ENCODE measurements at regions not wholly inside any gene's neighbourhood (a gene's known extent, or its start where the extent isn't known, plus 50 kb on each side); places are given as distances from the start of the nearest gene placed in this dataset.

DNA sequence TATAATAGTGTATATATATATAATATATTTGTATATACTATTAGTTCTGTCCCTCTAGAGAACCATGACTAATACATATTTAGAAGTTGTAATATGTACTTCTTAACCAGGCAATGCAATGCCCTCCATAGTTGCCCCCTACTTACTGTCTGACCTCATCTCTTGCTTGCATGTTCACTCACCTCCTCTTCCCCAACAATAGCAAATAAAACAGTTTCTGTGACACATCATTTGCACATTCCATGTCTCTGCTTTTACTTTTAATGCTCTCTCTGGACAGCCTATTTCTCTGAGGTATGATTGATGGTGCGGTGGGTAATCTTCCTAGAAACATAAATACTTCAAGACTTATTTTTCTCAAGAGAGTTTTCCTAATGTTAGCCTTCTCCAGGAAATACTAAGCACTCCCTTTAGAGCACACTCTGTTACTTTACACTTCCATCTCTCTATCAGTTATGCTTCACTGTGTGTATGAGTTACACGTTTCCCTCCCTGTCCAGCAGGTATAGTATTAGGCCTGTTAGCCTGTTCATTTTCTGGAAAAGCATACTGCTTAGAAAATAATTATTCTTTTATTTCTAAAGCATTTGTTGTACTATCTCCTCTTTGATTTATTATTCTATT, 295.6 kb upstream of the LRATD1 start:
- no peak for DNase-seq (ENCODE audit: low read depth)
- no peak for TF ChIP-seq CTCF (IDR thresholded peaks at IDR 0.05; ENCODE audit: low read length, missing control alignments)
- H3K4me3 ChIP-seq (replicated peaks; ENCODE audit: low read depth, low read length): no peak overlapping the region

DNA sequence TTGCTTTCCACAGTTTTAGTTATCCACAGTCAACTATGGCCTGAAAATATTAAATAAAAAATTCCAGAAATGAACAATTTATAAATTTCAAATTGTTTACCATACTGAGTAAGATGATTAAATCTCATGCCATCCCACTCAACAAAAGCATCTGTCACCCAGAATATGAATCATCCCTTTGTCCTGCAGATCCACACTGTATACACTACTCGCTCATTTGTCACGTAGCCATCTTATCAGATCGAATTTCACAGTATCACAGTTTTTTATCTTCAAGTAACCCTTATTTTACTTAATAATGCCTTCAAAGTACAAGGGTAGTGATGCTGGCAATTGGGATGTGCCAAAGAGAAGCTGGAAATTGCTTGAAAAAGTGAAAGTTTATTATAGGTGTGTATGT, 291.8 kb upstream of the LRATD1 start:
- no peak for DNase-seq (ENCODE audit: low read depth)
- no peak overlapping the region for H3K4me3 ChIP-seq (replicated peaks; ENCODE audit: low read depth, low read length)
- no peak for TF ChIP-seq CTCF (IDR thresholded peaks at IDR 0.05; ENCODE audit: low read length, missing control alignments)

GRCh38 chr2:14342313-14342712, 290.2 kb upstream of the LRATD1 start:
- TF ChIP-seq CTCF (IDR thresholded peaks at IDR 0.05; ENCODE audit: low read length, missing control alignments): no peak
- no peak for DNase-seq (ENCODE audit: low read depth)
- H3K4me3 ChIP-seq (replicated peaks; ENCODE audit: low read depth, low read length): no peak overlapping the region

GRCh38 chr2:14344355-14344754, 288.2 kb upstream of the LRATD1 start:
- no peak overlapping the region for H3K4me3 ChIP-seq (replicated peaks; ENCODE audit: low read depth, low read length)
- TF ChIP-seq CTCF (IDR thresholded peaks at IDR 0.05; ENCODE audit: low read length, missing control alignments): no peak
- DNase-seq (ENCODE audit: low read depth): no peak

- no peak for TF ChIP-seq CTCF (IDR thresholded peaks at IDR 0.05; ENCODE audit: low read length, missing control alignments)
- DNase-seq (ENCODE audit: low read depth): no peak
- no peak overlapping the region for H3K4me3 ChIP-seq (replicated peaks; ENCODE audit: low read depth, low read length)
Measured at GRCh38 chr2:14348247-14348646, 284.3 kb upstream of the LRATD1 start.

DNA sequence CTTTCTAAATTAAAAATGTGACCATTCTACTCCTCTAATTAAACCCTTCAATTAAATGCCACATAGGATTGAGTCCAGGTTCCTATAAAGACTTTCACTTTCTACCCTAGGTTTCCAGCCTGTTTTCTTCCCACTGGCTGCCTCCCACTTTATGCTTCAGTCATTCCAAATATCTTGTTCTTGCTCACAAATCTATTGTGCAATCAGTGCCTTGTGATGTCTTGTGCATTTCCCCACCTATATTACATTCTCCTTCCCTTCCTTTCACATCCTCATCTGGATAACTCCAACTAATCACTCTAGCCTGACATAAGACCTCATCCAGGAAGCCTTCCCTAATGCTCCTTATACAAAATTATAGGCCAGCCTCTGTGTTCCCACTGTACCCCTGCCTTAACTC, 281.7 kb upstream of the LRATD1 start:
- no peak overlapping the region for H3K4me3 ChIP-seq (replicated peaks; ENCODE audit: low read depth, low read length)
- no peak for DNase-seq (ENCODE audit: low read depth)
- no peak for TF ChIP-seq CTCF (IDR thresholded peaks at IDR 0.05; ENCODE audit: low read length, missing control alignments)

DNA sequence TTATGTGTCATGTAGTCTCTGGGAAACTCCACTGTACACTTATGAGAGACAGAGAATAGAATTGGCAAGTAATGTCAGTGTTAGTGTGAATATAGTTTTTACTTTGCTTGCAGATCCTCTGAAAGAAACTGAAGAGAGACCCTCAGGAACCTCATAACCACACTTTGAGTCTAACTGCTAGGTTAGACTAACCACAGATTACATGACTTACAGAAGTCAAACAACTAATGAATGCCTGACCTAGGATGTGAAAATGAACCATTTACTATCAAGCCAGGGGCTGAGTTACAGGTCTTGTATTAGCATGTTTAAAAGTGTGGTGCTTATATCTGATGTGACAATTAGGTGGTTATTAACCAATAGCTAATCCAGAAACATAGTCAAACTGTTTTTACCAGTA, 280.4 kb upstream of the LRATD1 start:
- TF ChIP-seq CTCF (IDR thresholded peaks at IDR 0.05; ENCODE audit: low read length, missing control alignments): no peak

More for the DNA sequence above, 280.4 kb upstream of the LRATD1 start:
- DNase-seq (ENCODE audit: low read depth): no peak
- no peak overlapping the region for H3K4me3 ChIP-seq (replicated peaks; ENCODE audit: low read depth, low read length)
